Tibial nerve (tissue), 4 donors: ENCODE measurements at regions not wholly inside any gene's neighbourhood (a gene's known extent, or its start where the extent isn't known, plus 50 kb on each side); places are given as distances from the start of the nearest gene placed in this dataset.

ENCODE experiments used
- DNase-seq, 2 donors: peaks; one replicate each; pipeline ENCODE4 v3.0.0-alpha.2; 2019; ENCODE audit warnings: low spot score in 2 of 2
- H3K27ac ChIP-seq, 4 donors: fragments of 200-600 bp; sonication (generic) in 3 of 4; one replicate each; pipeline ENCODE4 v1.5.1; 2017 to 2019; ENCODE audit warnings: mild to moderate bottlenecking in 1 of 4
- H3K27me3 ChIP-seq, 2 donors: fragments of 200-600 bp; sonication (generic) in 1 of 2; one replicate each; pipeline versions ENCODE4 v1.5.1 to v1.6.0; 2017 to 2019
- H3K36me3 ChIP-seq, 3 donors: fragments of 200-600 bp; sonication (generic); one replicate each; pipeline ENCODE4 v1.5.1; 2018 to 2019
- H3K4me1 ChIP-seq, 4 donors: fragments of 200-600 bp; sonication (generic) in 3 of 4; one replicate each; pipeline ENCODE4 v1.5.1; 2017 to 2019
- H3K4me3 ChIP-seq, 4 donors: fragments of 200-600 bp; sonication (generic) in 3 of 4; one replicate each; pipeline ENCODE4 v1.5.1; 2017 to 2019; ENCODE audit warnings: mild to moderate bottlenecking in 1 of 4, moderate library complexity in 1 of 4
- H3K9me3 ChIP-seq, 4 donors: fragments of 200-600 bp; sonication (generic) in 3 of 4; one replicate each; pipeline ENCODE4 v1.5.1; 2017 to 2019
- CTCF ChIP-seq, 5 experiments: fragments of 200-600 bp in 3 of 5; fragments of 450-650 bp in 2 of 5; sonication (generic) in 3 of 5; IDR thresholded peaks; one replicate each; pipeline ENCODE4 v1.5.1; 2016 to 2019; ENCODE audit warnings: antibody characterized with exemption in 5 of 5, mild to moderate bottlenecking in 3 of 5, moderate library complexity in 2 of 5
- EP300 ChIP-seq, 2 donors: sonication (generic); formaldehyde crosslinking; IDR thresholded peaks; one replicate each; pipeline ENCODE4 v1.6.1; 2017; ENCODE audit warnings: antibody characterized with exemption in 2 of 2, mild to moderate bottlenecking in 1 of 2
- POLR2A ChIP-seq, 2 donors: fragments of 450-650 bp; IDR thresholded peaks; one replicate each; pipeline ENCODE4 v1.6.1; 2017; ENCODE audit warnings: antibody characterized with exemption in 2 of 2, mild to moderate bottlenecking in 2 of 2, moderate library complexity in 2 of 2
- WGBS, 2 donors: methylation state at CpG; one replicate each; pipeline ENCODE4 v1.1.5; 2018; 5-methylcytosine and 5-hydroxymethylcytosine counted together

GRCh38 chr9:100699668-100700067 lies 121.8 kb downstream of the CAVIN4 start:
- Histone ChIP-seq H3K36me3 (no peaks in the 10 kb centered on the region), H3K27me3 (peaks cover 0 to 5% of the 10 kb centered on the region in 2 donors), H3K9me3 (no peaks in the 10 kb centered on the region), H3K4me1 (no peaks in the 10 kb centered on the region), H3K4me3 (no peak overlapping the region), H3K27ac (no peak overlapping the region)
- 56 to 64% methylated on average over 8 of the region's 8 CpGs for WGBS, 2 donors
- no peak for DNase-seq
- TF ChIP-seq POLR2A (IDR thresholded peaks at IDR 0.05) (no peak), EP300 (IDR thresholded peaks at IDR 0.05) (no peak), CTCF (IDR thresholded peaks at IDR 0.05) (no peak)

- Histone ChIP-seq H3K4me1 (no peaks in the 10 kb centered on the region), H3K4me3 (no peak overlapping the region), H3K36me3 (no peaks in the 10 kb centered on the region), H3K9me3 (no peaks in the 10 kb centered on the region), H3K27ac (no peak overlapping the region), H3K27me3 (peaks cover 0 to 5% of the 10 kb centered on the region in 2 donors)
- DNase-seq: no peak
- WGBS, 2 donors: 27 to 28% methylated on average over 5 of the region's 5 CpGs
- TF ChIP-seq POLR2A (IDR thresholded peaks at IDR 0.05) (no peak), CTCF (IDR thresholded peaks at IDR 0.05) (peak in 2 of 5 experiments; percentile 22 to 33)
These were observed 122.9 kb downstream of the CAVIN4 start for GRCh38 chr9:100700689-100701318.

GRCh38 chr9:100714372-100715099 lies 136.7 kb downstream of the CAVIN4 start:
- peaks cover 0 to 9% (median 0%) of the 10 kb centered on the region in 4 donors for H3K9me3 ChIP-seq
- TF ChIP-seq EP300 (IDR thresholded peaks at IDR 0.05): no peak
- peak; percentile 32 to 57 (median 43) for TF ChIP-seq CTCF (IDR thresholded peaks at IDR 0.05)
- no peak overlapping the region for H3K27ac ChIP-seq
- peak in 1 of 2 donors; percentile 30 for DNase-seq
- no peak overlapping the region for H3K4me3 ChIP-seq
- 65 to 69% methylated on average over 11 of the region's 11 CpGs for WGBS, 2 donors
- H3K36me3 ChIP-seq: no peaks in the 10 kb centered on the region
- H3K4me1 ChIP-seq: no peaks in the 10 kb centered on the region
- no peaks in the 10 kb centered on the region for H3K27me3 ChIP-seq

- Histone ChIP-seq H3K4me1 (no peaks in the 10 kb centered on the region), H3K36me3 (no peaks in the 10 kb centered on the region), H3K9me3 (peaks cover 0 to 9% (median 0%) of the 10 kb centered on the region in 4 donors), H3K27ac (no peak overlapping the region), H3K27me3 (no peaks in the 10 kb centered on the region), H3K4me3 (no peak overlapping the region)
- WGBS, 2 donors: 69 to 70% methylated on average over 6 of the region's 6 CpGs
- TF ChIP-seq POLR2A (IDR thresholded peaks at IDR 0.05): no peak
- DNase-seq: no peak
These were observed 137.2 kb downstream of the CAVIN4 start for GRCh38 chr9:100715100-100715380.

- H3K4me3 ChIP-seq: no peak overlapping the region
- peaks cover 0 to 2% (median 0%) of the 10 kb centered on the region in 4 donors for H3K9me3 ChIP-seq
- 91 to 100% methylated on average over 5 of the region's 5 CpGs for WGBS, 2 donors
- H3K36me3 ChIP-seq: no peaks in the 10 kb centered on the region
- no peaks in the 10 kb centered on the region for H3K27me3 ChIP-seq
- DNase-seq: no peak
- no peak overlapping the region for H3K27ac ChIP-seq
- no peaks in the 10 kb centered on the region for H3K4me1 ChIP-seq
- TF ChIP-seq CTCF (IDR thresholded peaks at IDR 0.05) (no peak), EP300 (IDR thresholded peaks at IDR 0.05) (no peak), POLR2A (IDR thresholded peaks at IDR 0.05) (no peak)
These were observed 140.8 kb downstream of the CAVIN4 start for GRCh38 chr9:100718717-100719116.
